ENCODE measurements at regions not wholly inside any gene's neighbourhood (a gene's known extent, or its start where the extent isn't known, plus 50 kb on each side); places are given as distances from the start of the nearest gene placed in this dataset.

DNA sequence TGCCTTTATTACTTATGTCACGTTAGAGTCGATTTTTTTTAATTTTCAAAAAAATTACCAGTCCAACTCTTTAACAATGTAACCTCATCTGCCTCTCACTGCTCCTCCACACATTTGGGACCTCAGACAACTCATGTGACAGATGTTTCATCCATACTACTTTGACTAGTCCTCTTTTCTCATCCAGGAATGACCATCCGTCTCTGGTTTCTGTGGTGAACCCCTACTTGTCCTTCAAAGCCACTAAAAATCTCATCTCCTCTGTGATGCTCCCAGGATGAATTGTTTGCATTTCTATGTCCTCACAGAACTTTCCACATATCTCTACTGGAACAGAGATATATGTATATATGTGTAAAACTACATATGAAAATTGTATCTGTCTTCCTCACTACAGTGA, 149.8 kb upstream of the ZNF462 start:
- Mint-ChIP-seq H3K27me3 (ENCODE audit: low read depth) (no peaks in the 10 kb centered on the region), H3K4me1 (peaks cover 0 to 2% of the 10 kb centered on the region in 2 experiments; a peak in 1 of 4 replicates)
- H2BK20ac ChIP-seq (ENCODE audit: low read depth, low read length, poor library complexity, severe bottlenecking) = no peak overlapping the region

More for the DNA sequence above, 149.8 kb upstream of the ZNF462 start:
- Histone ChIP-seq H2BK120ac (ENCODE audit: low read depth, low read length, poor library complexity, severe bottlenecking) (no peak overlapping the region), H3K27ac (ENCODE audit: insufficient read length, low read depth, low read length) (no peak overlapping the region), H4K91ac (ENCODE audit: insufficient read length, low read depth, low read length) (no peak overlapping the region), H2BK12ac (ENCODE audit: insufficient read length, low read depth, low read length) (no peak overlapping the region), H2BK15ac (ENCODE audit: low read depth, low read length) (no peak overlapping the region), H2AFZ (ENCODE audit: low read length) (no peak overlapping the region), H3K56ac (ENCODE audit: insufficient read length, low read depth, low read length) (no peak overlapping the region), H3K4me2 (ENCODE audit: insufficient read depth, insufficient read length, low read length) (no peak overlapping the region), H3K4me1 (ENCODE audit: insufficient read depth, low read length) (no peaks in the 10 kb centered on the region; the same call in 1 of the 2 replicates), H3K9me3 (ENCODE audit: control insufficient read depth, low read depth, low read length) (no peaks in the 10 kb centered on the region), H3K23ac (ENCODE audit: insufficient read length, low read depth, low read length) (no peak overlapping the region), H2AK5ac (ENCODE audit: insufficient read length, low read length) (no peak overlapping the region), H2BK5ac (ENCODE audit: insufficient read length, low read length) (no peak overlapping the region), H3K14ac (ENCODE audit: insufficient read depth, low read length) (no peak overlapping the region), H3K18ac (ENCODE audit: insufficient read length, low read depth, low read length) (no peak overlapping the region), H4K8ac (replicated peaks; ENCODE audit: insufficient read length, low read depth, low read length) (no peak overlapping the region), H3K9ac (ENCODE audit: extremely low read depth, insufficient read length, low read length) (no peak overlapping the region), H4K5ac (ENCODE audit: insufficient read length, low read depth, low read length) (no peak overlapping the region), H3K79me2 (ENCODE audit: insufficient read depth, low read length) (no peaks in the 10 kb centered on the region), H3K4ac (ENCODE audit: low read depth, low read length) (no peak overlapping the region), H3T11ph (ENCODE audit: low read length) (no peak overlapping the region), H3K79me1 (ENCODE audit: insufficient read depth, low read depth, low read length, poor library complexity, severe bottlenecking) (no peaks in the 10 kb centered on the region), H4K20me1 (ENCODE audit: control insufficient read depth, insufficient read depth, insufficient read length) (no peaks in the 10 kb centered on the region), H3K27me3 (ENCODE audit: insufficient read depth, low read length) (no peaks in the 10 kb centered on the region), H3K23me2 (ENCODE audit: insufficient read length, low read depth, low read length, poor library complexity, severe bottlenecking) (no peaks in the 10 kb centered on the region)
- Mint-ChIP-seq H3K27ac (no peak overlapping the region), H3K4me3 (no peak overlapping the region), H3K36me3 (ENCODE audit: insufficient read depth in 1 of 3, low read depth in 3 of 3) (no peaks in the 10 kb centered on the region), H3K9me3 (no peaks in the 10 kb centered on the region)
- TF ChIP-seq, protein P1, sequence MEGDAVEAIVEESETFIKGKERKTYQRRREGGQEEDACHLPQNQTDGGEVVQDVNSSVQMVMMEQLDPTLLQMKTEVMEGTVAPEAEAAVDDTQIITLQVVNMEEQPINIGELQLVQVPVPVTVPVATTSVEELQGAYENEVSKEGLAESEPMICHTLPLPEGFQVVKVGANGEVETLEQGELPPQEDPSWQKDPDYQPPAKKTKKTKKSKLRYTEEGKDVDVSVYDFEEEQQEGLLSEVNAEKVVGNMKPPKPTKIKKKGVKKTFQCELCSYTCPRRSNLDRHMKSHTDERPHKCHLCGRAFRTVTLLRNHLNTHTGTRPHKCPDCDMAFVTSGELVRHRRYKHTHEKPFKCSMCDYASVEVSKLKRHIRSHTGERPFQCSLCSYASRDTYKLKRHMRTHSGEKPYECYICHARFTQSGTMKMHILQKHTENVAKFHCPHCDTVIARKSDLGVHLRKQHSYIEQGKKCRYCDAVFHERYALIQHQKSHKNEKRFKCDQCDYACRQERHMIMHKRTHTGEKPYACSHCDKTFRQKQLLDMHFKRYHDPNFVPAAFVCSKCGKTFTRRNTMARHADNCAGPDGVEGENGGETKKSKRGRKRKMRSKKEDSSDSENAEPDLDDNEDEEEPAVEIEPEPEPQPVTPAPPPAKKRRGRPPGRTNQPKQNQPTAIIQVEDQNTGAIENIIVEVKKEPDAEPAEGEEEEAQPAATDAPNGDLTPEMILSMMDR (conservative IDR thresholded peaks at IDR 0.05) = no peak
- DNase-seq = no peak
- no CpG with 5 or more reads among the region's 3 CpGs for WGBS (ENCODE audit: extremely low coverage, insufficient read length, low lambda C conversion rate)

Measured in H9 (cell line).